CD4-positive, alpha-beta T cell treated with Interleukin-12 subunit alpha and Interleukin-12 subunit beta, for 1 hour (primary cell): ENCODE measurements at regions not wholly inside any gene's neighbourhood (a gene's known extent, or its start where the extent isn't known, plus 50 kb on each side); places are given as distances from the start of the nearest gene placed in this dataset.
A peak's percentile ranks its signal among the peaks of the same experiment; 100 is the strongest.

Experiments
- DNase-seq: peaks from one replicate; pipeline ENCODE4 v3.0.0-alpha.2; 2020

- DNase-seq, result no peak
Observed at GRCh38 chr18:22545066-22545760, 127.5 kb upstream of the CTAGE1 start.

- no peak for DNase-seq
Observed at GRCh38 chr18:22546905-22547570, 129.3 kb upstream of the CTAGE1 start.

- DNase-seq, result no peak
Observed at GRCh38 chr18:22547807-22548561, 130.3 kb upstream of the CTAGE1 start.

GRCh38 chr18:22549260-22549937, 131.7 kb upstream of the CTAGE1 start:
- no peak for DNase-seq

GRCh38 chr18:22550366-22550765, 132.7 kb upstream of the CTAGE1 start:
- no peak for DNase-seq

GRCh38 chr18:22550861-22551260, 133.1 kb upstream of the CTAGE1 start:
- no peak for DNase-seq

GRCh38 chr18:22551536-22552151, 133.9 kb upstream of the CTAGE1 start:
- DNase-seq, result no peak

- no peak for DNase-seq
Observed at GRCh38 chr18:22552254-22552653, 134.5 kb upstream of the CTAGE1 start.

- DNase-seq, result no peak
Observed at GRCh38 chr18:22552899-22553460, 135.3 kb upstream of the CTAGE1 start.

- DNase-seq, result no peak
Observed at GRCh38 chr18:22556222-22557167, 138.8 kb upstream of the CTAGE1 start.

GRCh38 chr18:22557168-22557941, 139.6 kb upstream of the CTAGE1 start:
- DNase-seq, result no peak

- DNase-seq, result no peak
Observed at GRCh38 chr18:22558945-22559385, 141.2 kb upstream of the CTAGE1 start.

GRCh38 chr18:22559414-22560274, 141.9 kb upstream of the CTAGE1 start:
- peak; percentile 6 for DNase-seq

GRCh38 chr18:22560275-22560610, 142.5 kb upstream of the CTAGE1 start:
- no peak for DNase-seq

- no peak for DNase-seq
Observed at GRCh38 chr18:22560797-22561196, 143.1 kb upstream of the CTAGE1 start.

- peak; percentile 51 for DNase-seq
Observed at GRCh38 chr18:22563164-22563583, 145.5 kb upstream of the CTAGE1 start.

GRCh38 chr18:22564036-22564435, 146.3 kb upstream of the CTAGE1 start:
- DNase-seq, result no peak

- DNase-seq, result no peak
Observed at GRCh38 chr18:22566703-22567420, 149.1 kb upstream of the CTAGE1 start.

GRCh38 chr18:22567794-22568193, 150.1 kb upstream of the CTAGE1 start:
- no peak for DNase-seq
